Left cardiac atrium (tissue), 4 donors: ENCODE measurements at regions not wholly inside any gene's neighbourhood (a gene's known extent, or its start where the extent isn't known, plus 50 kb on each side); places are given as distances from the start of the nearest gene placed in this dataset.

ENCODE experiments used
- ATAC-seq, 2 donors: fragments of 200-7000 bp; cut with Tn5 transposase; one replicate each; pipeline ENCODE4 v1.9.1; 2020; ENCODE audit warnings: mild to moderate bottlenecking in 2 of 2, moderate library complexity in 2 of 2
- DNase-seq: peaks from one replicate; pipeline ENCODE4 v3.0.0-alpha.2; 2020
- intact Hi-C, 2 donors: fragments of 100-400 bp; cut with DNase I; formaldehyde crosslinking; loops; one replicate each; pipeline versions ENCODE4 v1.14.1 to v1.15.1; 2022 to 2023
- donor health status: DM: no; HTN: yes; CAD: no.
- donor health status: DM: no; HTN: yes; CAD: no; lungs with severe emphysema.
- donor health status: DM: yes; HTN: yes; CAD: no.
- donor health status: Dilated cardiomyopathy.

DNA sequence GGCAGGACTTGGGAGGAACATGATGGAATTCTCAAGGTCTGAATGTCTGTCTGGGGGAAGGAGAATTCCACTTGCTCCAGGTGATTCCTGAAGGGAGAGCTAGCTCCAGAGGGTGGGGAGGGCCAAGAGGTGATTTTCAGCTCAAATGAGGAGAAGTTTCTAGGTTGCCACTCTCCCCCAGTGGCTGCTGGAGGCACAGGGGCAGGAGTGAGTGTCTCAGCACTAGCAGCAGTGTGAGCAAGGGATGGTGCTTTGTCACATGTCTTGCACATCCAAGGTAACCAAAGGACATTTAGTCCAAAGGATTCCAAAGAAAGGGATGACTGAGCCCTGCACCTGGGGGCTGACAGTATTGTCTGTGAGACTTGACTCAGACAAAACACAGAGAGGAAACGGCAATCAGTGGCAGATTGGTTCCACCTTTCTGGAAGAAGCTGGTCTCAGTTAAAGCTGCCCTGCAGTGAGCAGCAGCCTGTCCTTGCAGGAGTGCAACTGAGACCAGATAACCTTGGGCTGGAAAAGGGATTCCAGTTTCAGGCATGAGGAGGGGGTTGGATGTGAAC is 51.2 kb upstream of the PCBD1 start:
- no peak for ATAC-seq
- intact Hi-C loops = no loop called here
- no peak for DNase-seq

DNA sequence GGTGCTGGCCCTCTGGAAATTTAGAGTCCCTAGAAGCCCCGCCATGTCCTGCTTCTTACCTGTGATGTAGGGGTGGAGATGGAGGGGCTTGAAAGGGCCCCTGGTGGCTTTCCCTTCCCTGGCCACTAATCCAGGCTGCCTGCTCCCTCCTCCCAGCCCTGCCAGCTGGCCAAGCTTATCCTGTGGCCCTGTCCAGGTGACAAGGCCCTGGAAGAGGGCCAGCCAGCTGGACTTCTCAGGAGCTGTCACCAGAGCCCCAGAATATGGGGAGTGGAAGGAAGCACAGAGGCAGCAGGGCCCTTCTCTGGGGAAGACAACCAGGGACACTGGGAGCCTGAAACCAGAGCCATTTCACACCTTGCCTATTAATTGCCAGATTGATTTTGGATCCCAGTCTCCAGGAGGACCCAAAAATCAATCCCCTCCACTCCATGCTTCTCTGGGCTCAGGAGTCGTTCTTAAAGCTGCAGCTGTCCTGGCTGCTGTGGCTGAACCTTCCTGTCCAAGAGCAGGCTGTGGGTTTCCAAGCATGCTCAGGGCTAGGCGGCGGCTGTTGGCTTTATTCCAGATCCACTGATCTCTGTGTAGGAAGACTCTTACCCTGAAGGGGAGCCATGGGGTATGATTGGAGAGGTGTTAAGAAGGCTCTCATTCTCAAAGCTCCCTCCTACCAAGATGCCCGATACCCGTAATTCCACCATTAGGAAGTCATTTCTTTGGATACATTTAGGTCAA is 52.6 kb upstream of the PCBD1 start:
- intact Hi-C loops = no loop called here
- ATAC-seq (peak in 1 of 2 donors; percentile 30), DNase-seq (no peak)

DNA sequence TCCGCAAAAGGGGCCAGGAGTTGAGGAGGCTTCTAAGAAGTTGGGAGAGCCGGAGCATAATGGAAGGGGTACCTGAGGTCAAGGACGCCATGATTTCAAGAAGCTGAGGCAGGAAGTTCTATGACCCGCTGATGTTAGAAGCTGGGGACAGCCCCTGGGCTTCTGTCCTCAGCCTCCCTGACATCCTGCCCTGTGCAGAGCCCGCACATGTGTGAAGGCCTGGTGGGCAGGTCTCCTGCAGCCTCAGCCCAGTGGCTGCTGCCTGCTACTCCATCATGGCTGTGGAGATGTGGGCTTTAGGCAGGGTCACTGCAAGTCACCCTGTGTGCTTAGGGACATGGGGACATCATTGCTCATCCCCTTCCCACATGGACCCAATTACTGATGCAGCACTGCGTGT is 53.8 kb upstream of the PCBD1 start:
- intact Hi-C loops = no loop called here
- DNase-seq = no peak
- no peak for ATAC-seq

DNA sequence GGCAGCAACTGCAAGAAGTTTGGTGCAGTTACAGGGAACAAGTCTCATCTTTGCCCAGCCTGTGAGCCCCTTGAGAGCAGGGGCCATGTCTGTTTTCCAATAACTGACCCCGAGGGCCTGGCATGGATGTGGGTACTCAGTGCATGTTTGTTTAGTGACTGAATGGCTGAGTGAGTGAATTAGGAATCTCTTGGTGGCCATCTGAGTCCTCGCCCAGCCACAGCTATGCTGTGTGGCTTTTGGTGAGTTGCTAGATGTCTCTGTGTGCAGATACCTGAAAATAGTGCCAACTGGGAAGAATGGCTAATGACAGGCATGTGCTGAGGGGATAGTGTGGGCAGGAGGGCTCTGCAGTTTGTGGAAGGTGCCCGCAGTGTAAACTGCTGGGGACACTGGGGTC is 54.4 kb upstream of the PCBD1 start:
- no peak for DNase-seq
- no peak for ATAC-seq
- intact Hi-C loops = no loop called here

DNA sequence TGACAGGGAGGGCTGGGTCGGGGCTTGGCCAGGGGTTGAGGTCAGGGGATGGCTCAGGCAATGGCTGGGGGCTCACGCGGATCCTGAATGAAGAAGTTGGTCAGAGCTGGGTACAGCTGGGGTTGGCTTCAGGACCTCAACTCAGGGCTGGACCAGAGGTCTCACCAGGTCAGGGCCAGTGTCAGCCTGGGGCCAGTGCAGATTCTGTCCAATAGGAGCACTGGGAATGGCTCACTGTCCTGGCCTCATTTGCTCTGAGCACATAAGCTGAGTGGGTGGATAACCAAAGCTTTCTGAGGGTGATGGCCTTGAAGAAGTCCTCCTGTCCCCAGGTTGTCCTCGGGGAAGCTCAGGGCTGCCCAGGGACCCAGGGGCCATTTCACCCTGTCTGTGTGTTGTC is 54.9 kb upstream of the PCBD1 start:
- DNase-seq = no peak
- no peak for ATAC-seq
- intact Hi-C loops = no loop called here

DNA sequence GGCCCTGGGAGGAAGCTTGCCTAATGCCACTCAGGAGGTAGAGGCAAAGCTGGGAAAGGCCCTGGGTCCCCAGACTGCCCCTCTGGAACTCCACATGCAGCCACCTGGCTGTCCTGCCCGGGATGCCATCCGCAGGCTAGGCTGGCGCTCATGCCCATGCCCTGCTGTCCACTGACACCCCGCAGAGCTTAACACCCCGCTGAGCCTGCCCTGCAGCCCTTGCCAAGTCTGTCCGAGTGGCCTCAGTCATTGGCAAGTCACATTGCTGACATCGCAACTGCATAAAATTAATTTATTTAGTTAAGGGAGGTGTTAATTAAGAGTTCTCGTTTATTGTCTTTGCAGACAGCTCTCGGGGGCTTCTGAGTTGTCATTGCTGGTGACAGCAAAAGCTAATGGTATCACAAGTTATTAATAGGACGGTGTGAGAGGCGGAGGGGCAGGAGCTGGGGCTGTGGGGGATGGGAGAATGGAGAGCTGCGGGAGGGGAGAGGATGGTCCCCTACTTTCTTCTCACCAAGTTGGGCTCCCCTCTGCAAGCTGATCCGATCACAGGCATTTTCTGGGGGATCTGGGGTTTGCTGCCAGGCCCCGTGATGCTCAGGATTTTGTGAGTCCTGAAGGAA is 55.6 kb upstream of the PCBD1 start:
- DNase-seq (no peak), ATAC-seq (peak; percentile 63 to 82)
- intact Hi-C loops = no loop called here

DNA sequence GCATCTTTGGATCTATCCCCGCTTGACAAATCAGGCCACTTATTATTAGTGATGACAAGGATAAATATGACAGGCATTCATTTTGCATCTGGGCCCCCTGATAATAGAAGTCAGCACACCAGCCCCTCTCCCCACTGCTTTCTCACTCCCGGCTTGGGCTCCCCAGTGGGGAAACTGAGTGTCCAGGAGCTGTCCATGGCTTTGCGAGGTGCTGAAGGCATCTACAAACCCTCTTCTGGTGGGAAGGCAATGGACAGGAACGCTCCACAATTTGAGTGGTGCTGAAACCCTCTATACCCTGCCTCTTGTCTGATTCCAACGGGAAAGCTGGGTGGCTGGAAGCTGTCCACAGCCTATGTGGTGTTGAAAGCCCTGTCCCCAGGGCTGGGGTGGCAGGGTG is 61.7 kb upstream of the PCBD1 start:
- intact Hi-C loops = no loop called here
- DNase-seq = no peak
- ATAC-seq = no peak

GRCh38 chr10:70950801-70951200 is 62.4 kb upstream of the PCBD1 start:
- intact Hi-C loops = no loop called here
- ATAC-seq (no peak), DNase-seq (no peak)

- DNase-seq = no peak
These were observed 64.0 kb upstream of the PCBD1 start for GRCh38 chr10:70952401-70952800.

DNA sequence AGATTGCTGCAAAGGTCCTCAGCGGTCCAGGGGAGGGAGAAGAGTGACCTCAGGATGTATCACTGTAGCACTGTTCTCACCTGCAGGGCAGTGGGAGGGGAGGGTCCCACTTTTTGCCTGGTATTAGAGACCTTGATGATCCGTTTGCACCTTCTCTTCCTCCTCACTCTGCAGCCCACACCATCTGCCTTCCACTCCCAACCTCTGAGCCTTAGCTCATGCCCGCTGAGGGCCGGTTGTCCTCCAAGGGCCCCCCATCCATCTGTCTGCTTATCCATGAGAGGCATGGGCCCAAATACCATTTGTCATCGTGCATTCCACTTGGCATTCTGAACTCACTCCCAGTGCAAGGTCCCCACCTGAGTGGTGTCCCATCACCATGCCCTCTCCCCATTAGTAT is 64.6 kb upstream of the PCBD1 start:
- ATAC-seq (no peak), DNase-seq (no peak)
- intact Hi-C loops = no loop called here

More at GRCh38 chr10:70952401-70952800, 64.0 kb upstream of the PCBD1 start:
- intact Hi-C loops = no loop called here
- no peak for ATAC-seq

DNA sequence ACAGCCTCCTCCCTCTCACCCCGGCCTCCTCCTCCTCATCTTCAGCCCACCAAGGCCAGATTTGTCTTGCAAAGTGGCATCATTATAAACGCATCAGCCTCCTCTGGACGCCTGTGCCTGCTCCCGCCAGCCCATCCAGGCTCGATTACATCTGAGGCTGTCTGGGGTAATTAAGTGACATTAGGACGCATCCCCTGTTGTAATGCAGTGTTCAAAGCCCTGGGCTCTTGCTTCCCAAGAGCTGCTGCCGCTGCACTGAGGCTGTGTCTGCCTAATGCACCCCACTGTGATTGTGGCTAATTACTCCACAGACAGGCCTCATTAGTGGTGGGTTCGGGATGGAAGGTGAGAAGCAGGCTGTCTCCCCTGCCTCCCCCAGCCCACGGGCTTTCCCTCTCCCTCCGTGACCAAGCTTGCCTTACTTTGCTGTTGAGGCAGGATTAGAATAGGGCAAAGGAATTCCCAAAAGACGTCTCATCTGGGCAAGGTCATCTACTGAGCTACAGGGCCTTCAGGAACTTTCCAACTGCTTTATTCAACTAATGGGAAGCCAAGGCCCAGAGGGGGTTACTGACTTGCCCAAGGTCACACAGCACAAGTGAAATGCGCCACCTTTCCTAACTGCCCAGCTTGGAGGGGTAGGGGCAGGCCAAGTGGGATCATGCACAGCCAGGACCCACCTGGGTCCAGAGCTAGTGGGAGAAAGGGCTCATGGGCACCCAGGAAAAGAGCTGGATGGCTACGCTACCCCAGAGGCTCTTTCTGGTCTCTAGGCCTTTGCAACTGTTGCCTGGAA is 66.2 kb upstream of the PCBD1 start:
- intact Hi-C loops = no loop called here
- DNase-seq (no peak), ATAC-seq (no peak)

DNA sequence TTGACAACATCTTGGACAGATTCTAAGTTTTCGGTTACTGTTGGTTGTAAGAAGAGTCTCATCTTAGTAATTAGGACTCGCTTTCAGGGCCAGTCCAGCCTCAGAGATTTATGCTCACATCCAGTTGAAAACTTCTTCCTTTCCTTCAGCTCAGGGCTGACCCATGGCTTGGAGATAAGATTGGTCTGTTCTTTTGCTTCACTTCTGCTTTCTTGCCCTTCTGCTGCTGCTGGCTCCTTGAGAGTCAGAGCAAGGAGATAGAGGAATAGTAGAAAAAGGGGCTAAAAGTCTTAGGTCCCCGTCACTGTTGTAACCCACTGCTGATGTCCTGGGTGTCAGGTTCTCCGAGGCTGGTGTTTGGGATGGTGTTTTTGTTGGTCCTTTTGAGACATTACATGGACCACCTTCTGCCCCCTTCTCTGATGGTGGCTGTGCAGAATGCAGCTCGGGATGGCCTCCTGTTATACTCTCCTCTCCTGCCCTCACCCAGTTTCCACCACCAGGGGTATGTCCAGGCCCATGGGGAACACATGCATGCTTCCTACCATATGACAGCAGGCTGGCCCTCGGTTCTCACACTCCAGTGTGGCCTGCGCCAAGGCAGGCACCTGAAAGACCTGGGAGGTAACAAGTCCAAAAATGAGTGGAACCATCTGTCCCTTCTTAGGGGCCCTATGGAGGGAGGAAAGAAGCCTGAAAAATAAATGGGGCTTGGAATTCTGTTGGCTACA is 67.8 kb upstream of the PCBD1 start:
- intact Hi-C loops = no loop called here
- no peak for DNase-seq
- ATAC-seq = no peak

DNA sequence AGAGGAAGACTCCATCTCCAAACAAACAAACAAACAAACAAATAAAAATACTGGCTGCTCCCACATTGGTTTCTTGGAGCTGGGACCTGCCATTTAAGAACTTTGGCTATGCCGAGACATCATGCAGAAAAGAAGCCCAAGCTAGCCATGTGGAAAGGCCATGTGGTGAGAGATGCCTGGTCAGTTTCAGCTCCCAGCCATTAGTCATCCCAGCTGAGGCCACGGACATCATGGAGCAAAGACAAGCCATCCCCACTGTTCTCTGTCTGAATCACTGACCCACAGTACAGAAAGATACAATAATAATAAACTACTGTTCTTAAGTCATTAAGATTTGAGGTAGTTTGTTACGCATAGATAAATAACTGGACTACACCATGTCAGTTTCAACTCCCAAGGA is 70.0 kb upstream of the PCBD1 start:
- intact Hi-C loops = no loop called here
- no peak for DNase-seq
- ATAC-seq = no peak

GRCh38 chr10:70960316-70960715 is 72.0 kb upstream of the PCBD1 start:
- intact Hi-C loops = no loop called here
- ATAC-seq (no peak), DNase-seq (no peak)

DNA sequence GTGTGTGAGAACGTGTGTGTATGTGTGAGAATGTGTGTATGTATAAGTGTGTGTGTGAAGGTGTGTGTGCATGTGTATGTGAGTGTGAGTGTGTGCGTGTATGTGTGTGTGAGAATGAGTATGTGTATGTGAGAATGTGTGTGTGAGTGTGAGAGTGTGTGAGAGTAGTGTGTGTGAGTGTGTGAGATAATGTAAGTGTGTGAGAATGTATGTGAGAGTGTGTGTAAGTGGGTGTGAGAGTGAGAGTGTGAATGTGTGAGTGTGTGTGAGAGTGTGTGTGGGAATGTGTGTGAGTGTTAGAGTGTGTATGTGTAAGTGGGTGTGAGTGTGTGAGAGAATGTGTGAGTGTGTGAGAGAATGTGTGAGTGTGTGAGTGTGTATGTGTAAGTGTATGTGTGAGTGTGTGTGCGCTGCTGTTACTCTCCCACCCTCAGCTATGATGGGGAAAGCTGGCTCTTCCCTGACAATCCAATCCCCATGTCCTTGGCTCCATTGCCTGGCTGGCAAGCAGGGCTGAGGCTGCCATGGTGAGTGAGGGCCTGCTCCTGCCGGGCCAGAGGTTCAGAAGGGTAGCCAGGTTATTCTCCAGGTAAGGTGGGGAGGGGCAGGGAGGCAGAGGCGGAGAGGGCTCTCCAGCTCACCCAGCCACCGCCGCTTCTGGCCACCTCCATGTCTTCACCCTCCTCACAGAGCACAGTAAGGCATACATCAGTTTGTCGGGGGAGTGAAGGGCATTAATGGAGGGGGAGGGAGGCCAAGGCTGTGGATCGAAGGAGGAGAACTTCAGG is 72.6 kb upstream of the PCBD1 start:
- no peak for DNase-seq
- no peak for ATAC-seq
- intact Hi-C loops = no loop called here

GRCh38 chr10:70962686-70963085 is 74.3 kb upstream of the PCBD1 start:
- intact Hi-C loops = no loop called here
- ATAC-seq (no peak), DNase-seq (no peak)

- intact Hi-C loops = no loop called here
- no peak for ATAC-seq
- DNase-seq = no peak
These were observed 74.9 kb upstream of the PCBD1 start for GRCh38 chr10:70963271-70963670.

DNA sequence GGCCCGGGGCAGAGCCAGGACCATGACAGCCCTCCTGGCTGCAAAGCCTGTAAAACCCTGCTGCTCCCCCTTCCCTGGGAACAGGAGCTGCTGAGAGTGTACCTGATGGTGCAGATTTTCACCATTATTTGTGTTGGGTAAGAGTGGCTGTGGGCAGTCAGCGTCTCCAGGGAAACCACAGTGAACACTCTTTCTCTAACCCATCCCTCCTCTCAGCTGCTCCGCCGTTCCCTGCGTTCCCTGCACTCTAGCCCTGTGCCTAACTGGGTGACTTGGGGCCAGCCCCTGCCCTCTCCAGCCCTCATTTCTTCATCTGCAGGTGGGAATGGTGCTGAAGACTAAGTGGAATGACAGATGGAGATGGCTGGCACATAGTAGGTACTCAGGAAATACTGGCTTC is 75.9 kb upstream of the PCBD1 start:
- intact Hi-C loops = no loop called here
- DNase-seq = no peak

GRCh38 chr10:70964881-70965280 is 76.5 kb upstream of the PCBD1 start:
- ATAC-seq = no peak
- intact Hi-C loops = no loop called here
- no peak for DNase-seq

More for the DNA sequence above, 75.9 kb upstream of the PCBD1 start:
- no peak for ATAC-seq
